ENCODE measurements at regions not wholly inside any gene's neighbourhood (a gene's known extent, or its start where the extent isn't known, plus 50 kb on each side); places are given as distances from the start of the nearest gene placed in this dataset.

GRCh38 chr4:66575008-66575696 is 904.9 kb upstream of the EPHA5 start:
- peak; percentile 87 for DNase-seq (ENCODE audit: low read depth)
- H3K4me3 ChIP-seq (ENCODE audit: low read depth, low read length), result no peak overlapping the region
- no peak for TF ChIP-seq CTCF (IDR thresholded peaks at IDR 0.05; ENCODE audit: insufficient read depth, low read length, poor library complexity, severe bottlenecking)

GRCh38 chr4:66574145-66574978 is 904.1 kb upstream of the EPHA5 start:
- Histone ChIP-seq H3K4me3 (ENCODE audit: low read depth, low read length) (no peak overlapping the region), H3K27me3 (ENCODE audit: control insufficient read depth, insufficient read depth, low read length) (no peaks in the 10 kb centered on the region), H3K36me3 (ENCODE audit: control insufficient read depth, insufficient read depth, low read length) (no peaks in the 10 kb centered on the region)
- no peak for TF ChIP-seq CTCF (IDR thresholded peaks at IDR 0.05; ENCODE audit: insufficient read depth, low read length, poor library complexity, severe bottlenecking)
- DNase-seq (ENCODE audit: low read depth), result no peak

More at GRCh38 chr4:66575008-66575696, 904.9 kb upstream of the EPHA5 start:
- Histone ChIP-seq H3K36me3 (ENCODE audit: control insufficient read depth, insufficient read depth, low read length) (no peaks in the 10 kb centered on the region), H3K27me3 (ENCODE audit: control insufficient read depth, insufficient read depth, low read length) (no peaks in the 10 kb centered on the region)

GRCh38 chr4:66572949-66573348 is 902.7 kb upstream of the EPHA5 start:
- no peak for TF ChIP-seq CTCF (IDR thresholded peaks at IDR 0.05; ENCODE audit: insufficient read depth, low read length, poor library complexity, severe bottlenecking)
- DNase-seq (ENCODE audit: low read depth), result peak; percentile 75
- H3K36me3 ChIP-seq (ENCODE audit: control insufficient read depth, insufficient read depth, low read length), result no peaks in the 10 kb centered on the region
- H3K4me3 ChIP-seq (ENCODE audit: low read depth, low read length), result no peak overlapping the region
- H3K27me3 ChIP-seq (ENCODE audit: control insufficient read depth, insufficient read depth, low read length), result no peaks in the 10 kb centered on the region

- no peak overlapping the region for H3K4me3 ChIP-seq (ENCODE audit: low read depth, low read length)
- no peak for DNase-seq (ENCODE audit: low read depth)
- H3K36me3 ChIP-seq (ENCODE audit: control insufficient read depth, insufficient read depth, low read length), result no peaks in the 10 kb centered on the region
- TF ChIP-seq CTCF (IDR thresholded peaks at IDR 0.05; ENCODE audit: insufficient read depth, low read length, poor library complexity, severe bottlenecking), result no peak
- H3K27me3 ChIP-seq (ENCODE audit: control insufficient read depth, insufficient read depth, low read length), result no peaks in the 10 kb centered on the region
Observed at GRCh38 chr4:66571145-66571695, 900.9 kb upstream of the EPHA5 start.

- TF ChIP-seq CTCF (IDR thresholded peaks at IDR 0.05; ENCODE audit: insufficient read depth, low read length, poor library complexity, severe bottlenecking), result no peak
- no peaks in the 10 kb centered on the region for H3K27me3 ChIP-seq (ENCODE audit: control insufficient read depth, insufficient read depth, low read length)
- H3K36me3 ChIP-seq (ENCODE audit: control insufficient read depth, insufficient read depth, low read length), result no peaks in the 10 kb centered on the region
- DNase-seq (ENCODE audit: low read depth), result no peak
- no peak overlapping the region for H3K4me3 ChIP-seq (ENCODE audit: low read depth, low read length)
Observed at GRCh38 chr4:66569228-66569627, 898.9 kb upstream of the EPHA5 start.
